ENCODE measurements at regions not wholly inside any gene's neighbourhood (a gene's known extent, or its start where the extent isn't known, plus 50 kb on each side); places are given as distances from the start of the nearest gene placed in this dataset.

GRCh38 chr5:103867857-103868598 is 305.4 kb upstream of the NUDT12 start:
- intact Hi-C loops (cut with micrococcal nuclease; ENCODE audit: unreplicated experiment) = no loop called here
- BruUV-seq (replicated peaks) = no TSS peak
- Histone ChIP-seq H3K4me1 (ENCODE audit: insufficient read depth, low read length, poor library complexity, severe bottlenecking) (no peaks in the 10 kb centered on the region), H3K4me2 (ENCODE audit: low read length) (no peak overlapping the region), H3K4me3 (ENCODE audit: low read depth, low read length, poor library complexity, severe bottlenecking) (no peak overlapping the region), H3K9me2 (ENCODE audit: insufficient read depth, low read length) (no peaks in the 10 kb centered on the region), H3K9me3 (ENCODE audit: low read length) (no peaks in the 10 kb centered on the region), H3K27ac (ENCODE audit: low read depth, low read length, poor library complexity, severe bottlenecking) (no peak overlapping the region), H4K20me1 (ENCODE audit: insufficient read depth, low read length) (no peaks in the 10 kb centered on the region), H2AFZ (ENCODE audit: low read length) (no peak overlapping the region), H3K36me3 (ENCODE audit: insufficient read depth, low read length) (no peaks in the 10 kb centered on the region), H3K79me2 (ENCODE audit: insufficient read depth, low read depth, low read length) (no peaks in the 10 kb centered on the region)
- ChIA-PET POLR2A (interaction anchor here (0.7 kb wide), 1 partner anchor 15 kb away, joined by 4 read pairs; no protein-coding TSS in a partner anchor), CTCF (ENCODE audit: unreplicated experiment) (no interaction called here)
- TF ChIP-seq CTCF (conservative IDR thresholded peaks at IDR 0.05; ENCODE audit: low read length) (no peak), EZH2phosphoT487 (IDR thresholded peaks at IDR 0.05; ENCODE audit: borderline replicate concordance, low read depth, low read length) (no peak)
- DNase-seq (ENCODE audit: low spot score) = no peak

GRCh38 chr5:103866169-103866568 is 303.6 kb upstream of the NUDT12 start:
- H3K4me2 ChIP-seq (ENCODE audit: low read length) = no peak overlapping the region
- TF ChIP-seq EZH2phosphoT487 (IDR thresholded peaks at IDR 0.05; ENCODE audit: borderline replicate concordance, low read depth, low read length) (no peak), CTCF (conservative IDR thresholded peaks at IDR 0.05; ENCODE audit: low read length) (no peak)
- no peaks in the 10 kb centered on the region for H3K79me2 ChIP-seq (ENCODE audit: insufficient read depth, low read depth, low read length)
- POLR2A ChIA-PET = no interaction called here
- BruUV-seq (replicated peaks) = no TSS peak
- no peak overlapping the region for H3K4me3 ChIP-seq (ENCODE audit: low read depth, low read length, poor library complexity, severe bottlenecking)
- CTCF ChIA-PET (ENCODE audit: unreplicated experiment) = no interaction called here
- DNase-seq (ENCODE audit: low spot score) = no peak
- H3K36me3 ChIP-seq (ENCODE audit: insufficient read depth, low read length) = no peaks in the 10 kb centered on the region
- H3K27ac ChIP-seq (ENCODE audit: low read depth, low read length, poor library complexity, severe bottlenecking) = no peak overlapping the region
- intact Hi-C loops (cut with micrococcal nuclease; ENCODE audit: unreplicated experiment) = no loop called here
- H2AFZ ChIP-seq (ENCODE audit: low read length) = no peak overlapping the region
- no peaks in the 10 kb centered on the region for H4K20me1 ChIP-seq (ENCODE audit: insufficient read depth, low read length)
- H3K9me3 ChIP-seq (ENCODE audit: low read length) = no peaks in the 10 kb centered on the region
- no peaks in the 10 kb centered on the region for H3K9me2 ChIP-seq (ENCODE audit: insufficient read depth, low read length)
- H3K4me1 ChIP-seq (ENCODE audit: insufficient read depth, low read length, poor library complexity, severe bottlenecking) = no peaks in the 10 kb centered on the region

GRCh38 chr5:103862398-103862797 is 299.8 kb upstream of the NUDT12 start:
- DNase-seq (ENCODE audit: low spot score) = no peak
- H3K4me3 ChIP-seq (ENCODE audit: low read depth, low read length, poor library complexity, severe bottlenecking) = no peak overlapping the region
- intact Hi-C loops (cut with micrococcal nuclease; ENCODE audit: unreplicated experiment) = no loop called here
- no peaks in the 10 kb centered on the region for H4K20me1 ChIP-seq (ENCODE audit: insufficient read depth, low read length)
- no peak overlapping the region for H2AFZ ChIP-seq (ENCODE audit: low read length)
- H3K9me2 ChIP-seq (ENCODE audit: insufficient read depth, low read length) = no peaks in the 10 kb centered on the region
- H3K27ac ChIP-seq (ENCODE audit: low read depth, low read length, poor library complexity, severe bottlenecking) = no peak overlapping the region
- TF ChIP-seq EZH2phosphoT487 (IDR thresholded peaks at IDR 0.05; ENCODE audit: borderline replicate concordance, low read depth, low read length) = no peak
- TF ChIP-seq CTCF (conservative IDR thresholded peaks at IDR 0.05; ENCODE audit: low read length) = no peak
- H3K4me2 ChIP-seq (ENCODE audit: low read length) = no peak overlapping the region
- H3K36me3 ChIP-seq (ENCODE audit: insufficient read depth, low read length) = no peaks in the 10 kb centered on the region
- no peaks in the 10 kb centered on the region for H3K4me1 ChIP-seq (ENCODE audit: insufficient read depth, low read length, poor library complexity, severe bottlenecking)
- H3K9me3 ChIP-seq (ENCODE audit: low read length) = no peaks in the 10 kb centered on the region
- no TSS peak for BruUV-seq (replicated peaks)
- no peaks in the 10 kb centered on the region for H3K79me2 ChIP-seq (ENCODE audit: insufficient read depth, low read depth, low read length)
- ChIA-PET POLR2A (interaction anchor here (0.6 kb wide), 1 partner anchor 24 kb away, joined by 3 read pairs; no protein-coding TSS in a partner anchor), CTCF (ENCODE audit: unreplicated experiment) (no interaction called here)
